ENCODE measurements at regions not wholly inside any gene's neighbourhood (a gene's known extent, or its start where the extent isn't known, plus 50 kb on each side); places are given as distances from the start of the nearest gene placed in this dataset.
A peak's percentile ranks its signal among the peaks of the same experiment; 100 is the strongest.

- TF ChIP-seq FOXM1 (IDR thresholded peaks at IDR 0.05; ENCODE audit: borderline replicate concordance, low read depth) (no peak), RAD21 (IDR thresholded peaks at IDR 0.05; ENCODE audit: low read depth) (no peak), TCF12 (IDR thresholded peaks at IDR 0.05; ENCODE audit: low read depth) (no peak), ZBTB7A (IDR thresholded peaks at IDR 0.05; ENCODE audit: low read depth) (no peak), NFIC (IDR thresholded peaks at IDR 0.05) (no peak), EP300 (IDR thresholded peaks at IDR 0.05; ENCODE audit: borderline replicate concordance) (no peak), CREB1 (IDR thresholded peaks at IDR 0.05; ENCODE audit: low read depth) (no peak), MAX (IDR thresholded peaks at IDR 0.05) (no peak), TEAD4 (IDR thresholded peaks at IDR 0.05) (no peak), REST (IDR thresholded peaks at IDR 0.05; ENCODE audit: low read depth) (no peak), TAF1 (IDR thresholded peaks at IDR 0.05; ENCODE audit: low read depth) (no peak), CEBPB (IDR thresholded peaks at IDR 0.05) (no peak), EGR1 (IDR thresholded peaks at IDR 0.05) (no peak), YY1 (IDR thresholded peaks at IDR 0.05; ENCODE audit: low read depth) (no peak), USF1 (IDR thresholded peaks at IDR 0.05) (no peak)
Measured at GRCh38 chr4:96713271-96713850, 873.5 kb downstream of the PDHA2 start.

GRCh38 chr4:96729641-96730040 lies 889.7 kb downstream of the PDHA2 start:
- no peak for TF ChIP-seq CEBPB (IDR thresholded peaks at IDR 0.05)
- TF ChIP-seq TAF1 (IDR thresholded peaks at IDR 0.05; ENCODE audit: low read depth) = no peak
- no peak for TF ChIP-seq EGR1 (IDR thresholded peaks at IDR 0.05)
- no peak for TF ChIP-seq USF1 (IDR thresholded peaks at IDR 0.05)
- no peak for TF ChIP-seq REST (IDR thresholded peaks at IDR 0.05; ENCODE audit: low read depth)
- TF ChIP-seq CREB1 (IDR thresholded peaks at IDR 0.05; ENCODE audit: low read depth) = no peak
- TF ChIP-seq FOXM1 (IDR thresholded peaks at IDR 0.05; ENCODE audit: borderline replicate concordance, low read depth) = no peak
- TF ChIP-seq NFIC (IDR thresholded peaks at IDR 0.05) = peak; percentile 70

- TF ChIP-seq YY1 (IDR thresholded peaks at IDR 0.05; ENCODE audit: low read depth) = no peak
- no peak for TF ChIP-seq RAD21 (IDR thresholded peaks at IDR 0.05; ENCODE audit: low read depth)
- TF ChIP-seq CEBPB (IDR thresholded peaks at IDR 0.05) = no peak
- no peak for TF ChIP-seq NFIC (IDR thresholded peaks at IDR 0.05)
- TF ChIP-seq FOXM1 (IDR thresholded peaks at IDR 0.05; ENCODE audit: borderline replicate concordance, low read depth) = no peak
- TF ChIP-seq MAX (IDR thresholded peaks at IDR 0.05) = no peak
- no peak for TF ChIP-seq ZBTB7A (IDR thresholded peaks at IDR 0.05; ENCODE audit: low read depth)
Measured at GRCh38 chr4:96730432-96730831, 890.5 kb downstream of the PDHA2 start.

- TF ChIP-seq TCF12 (IDR thresholded peaks at IDR 0.05; ENCODE audit: low read depth) (no peak), TAF1 (IDR thresholded peaks at IDR 0.05; ENCODE audit: low read depth) (no peak), EP300 (IDR thresholded peaks at IDR 0.05; ENCODE audit: borderline replicate concordance) (no peak; the same call in 1 of the 2 replicates), TEAD4 (IDR thresholded peaks at IDR 0.05) (peak; percentile 85), USF1 (IDR thresholded peaks at IDR 0.05) (no peak), YY1 (IDR thresholded peaks at IDR 0.05; ENCODE audit: low read depth) (peak; percentile 31; the same call in 1 of the 2 replicates), NFIC (IDR thresholded peaks at IDR 0.05) (no peak), RAD21 (IDR thresholded peaks at IDR 0.05; ENCODE audit: low read depth) (no peak), REST (IDR thresholded peaks at IDR 0.05; ENCODE audit: low read depth) (no peak), CREB1 (IDR thresholded peaks at IDR 0.05; ENCODE audit: low read depth) (no peak), ZBTB7A (IDR thresholded peaks at IDR 0.05; ENCODE audit: low read depth) (no peak), MAX (IDR thresholded peaks at IDR 0.05) (no peak), CEBPB (IDR thresholded peaks at IDR 0.05) (no peak), FOXM1 (IDR thresholded peaks at IDR 0.05; ENCODE audit: borderline replicate concordance, low read depth) (no peak)
Measured at GRCh38 chr4:96736352-96736889, 896.5 kb downstream of the PDHA2 start.

All from Ishikawa (cell line).